ENCODE measurements at regions not wholly inside any gene's neighbourhood (a gene's known extent, or its start where the extent isn't known, plus 50 kb on each side); places are given as distances from the start of the nearest gene placed in this dataset.

GRCh38 chr13:97880311-97880675 lies 73.2 kb upstream of the IPO5 start:
- Histone ChIP-seq H4K20me1 (ENCODE audit: insufficient read depth) (no peaks in the 10 kb centered on the region), H3K9me2 (no peaks in the 10 kb centered on the region), H3K4me2 (peak overlapping the region; percentile 67), H3K9me3 (no peaks in the 10 kb centered on the region), H3K27me3 (ENCODE audit: insufficient read depth) (no peaks in the 10 kb centered on the region), H3K79me2 (ENCODE audit: insufficient read depth) (no peaks in the 10 kb centered on the region), H3K9ac (peak overlapping the region; percentile 62; the same call in 1 of the 2 replicates), H3K4me1 (ENCODE audit: control insufficient read depth in 1 of 2, insufficient read depth in 2 of 2, low read depth in 1 of 2, low read length in 1 of 2) (peaks cover 0 to 23% of the 10 kb centered on the region in 2 experiments; a peak in 3 of 4 replicates), H3K4me3 (ENCODE audit: low read depth in 2 of 2, low read length in 1 of 2) (peak overlapping the region in 1 of 2 experiments; percentile 24; a peak in 1 of 4 replicates), H2AFZ (ENCODE audit: low read depth) (peak overlapping the region; percentile 67; the same call in 1 of the 2 replicates), H3F3A (replicated peaks; ENCODE audit: insufficient read depth) (peaks cover 27% of the 10 kb centered on the region), H3K36me3 (replicated peaks in 1 of 2; ENCODE audit: control insufficient read depth in 1 of 2, insufficient read depth in 2 of 2, low read length in 1 of 2) (no peaks in the 10 kb centered on the region), H3K27ac (ENCODE audit: low read depth in 2 of 2, low read length in 1 of 2) (peak overlapping the region; percentile 50 to 98; a peak in 3 of 4 replicates)
- ChIA-PET POLR2A (no interaction called here), CTCF (interaction anchor here (0.7 kb wide), 1 partner anchor 41 kb away, joined by 3 read pairs; no protein-coding TSS in a partner anchor)
- no peak for TF ChIP-seq TAF1 (IDR thresholded peaks at IDR 0.05; ENCODE audit: borderline replicate concordance, low read depth, low read length)
- TF ChIP-seq FOXM1 (IDR thresholded peaks at IDR 0.05; ENCODE audit: low read depth), result 0 out of 2 replicates have a peak, but pooled peaks have one; percentile 6
- TF ChIP-seq CTCF (IDR thresholded peaks at IDR 0.05), result peak; percentile 22
- no peak for DNase-seq
- WGBS (ENCODE audit: low lambda C conversion rate), result 39% methylated on average over 5 of the region's 5 CpGs

GRCh38 chr13:97881556-97881955 lies 71.9 kb upstream of the IPO5 start:
- H3K9me2 ChIP-seq, result no peaks in the 10 kb centered on the region
- no peaks in the 10 kb centered on the region for H3K9me3 ChIP-seq
- no peak overlapping the region for H3K4me2 ChIP-seq
- no peak for TF ChIP-seq RCOR1 (IDR thresholded peaks at IDR 0.05; ENCODE audit: low read length)
- no peak for TF ChIP-seq JUND (IDR thresholded peaks at IDR 0.05)
- TF ChIP-seq NFIC (IDR thresholded peaks at IDR 0.05; ENCODE audit: borderline replicate concordance), result no peak
- TF ChIP-seq GABPA (IDR thresholded peaks at IDR 0.05; ENCODE audit: low read depth), result no peak
- no peak for TF ChIP-seq TCF12 (IDR thresholded peaks at IDR 0.05)
- TF ChIP-seq CTCF (IDR thresholded peaks at IDR 0.05), result no peak
- TF ChIP-seq RXRA (IDR thresholded peaks at IDR 0.05; ENCODE audit: borderline replicate concordance, low read depth), result no peak
- TF ChIP-seq FOXJ3 (CRISPR knock-in tag; IDR thresholded peaks at IDR 0.05), result no peak
- TF ChIP-seq GATA2 (CRISPR knock-in tag; IDR thresholded peaks at IDR 0.05), result no peak
- TF ChIP-seq IRF3 (IDR thresholded peaks at IDR 0.05; ENCODE audit: low read depth, low read length), result no peak
- TF ChIP-seq SIN3A (IDR thresholded peaks at IDR 0.05; ENCODE audit: borderline replicate concordance, low read depth, low read length), result no peak
- no peak for TF ChIP-seq FOXM1 (IDR thresholded peaks at IDR 0.05; ENCODE audit: low read depth)
- TF ChIP-seq USF1 (IDR thresholded peaks at IDR 0.05; ENCODE audit: borderline replicate concordance, low read depth), result no peak
- TF ChIP-seq, protein P1, sequence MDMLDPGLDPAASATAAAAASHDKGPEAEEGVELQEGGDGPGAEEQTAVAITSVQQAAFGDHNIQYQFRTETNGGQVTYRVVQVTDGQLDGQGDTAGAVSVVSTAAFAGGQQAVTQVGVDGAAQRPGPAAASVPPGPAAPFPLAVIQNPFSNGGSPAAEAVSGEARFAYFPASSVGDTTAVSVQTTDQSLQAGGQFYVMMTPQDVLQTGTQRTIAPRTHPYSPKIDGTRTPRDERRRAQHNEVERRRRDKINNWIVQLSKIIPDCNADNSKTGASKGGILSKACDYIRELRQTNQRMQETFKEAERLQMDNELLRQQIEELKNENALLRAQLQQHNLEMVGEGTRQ (IDR thresholded peaks at IDR 0.05; ENCODE audit: borderline replicate concordance, low read depth, low read length), result no peak
- no peaks in the 10 kb centered on the region for H4K20me1 ChIP-seq (ENCODE audit: insufficient read depth)
- peaks cover 27% of the 10 kb centered on the region for H3F3A ChIP-seq (replicated peaks; ENCODE audit: insufficient read depth)
- H3K4me1 ChIP-seq (ENCODE audit: control insufficient read depth in 1 of 2, insufficient read depth in 2 of 2, low read depth in 1 of 2, low read length in 1 of 2), result peaks cover 0 to 23% of the 10 kb centered on the region in 2 experiments; a peak in 3 of 4 replicates
- CTCF ChIA-PET, result interaction anchor here (1.2 to 2.8 kb wide), 2 partner anchors 26 to 31 kb away, joined by 3 to 8 read pairs; no protein-coding TSS in a partner anchor
- POLR2A ChIA-PET, result no interaction called here
- no peaks in the 10 kb centered on the region for H3K79me2 ChIP-seq (ENCODE audit: insufficient read depth)
- no peak overlapping the region for H3K4me3 ChIP-seq (ENCODE audit: low read depth in 2 of 2, low read length in 1 of 2)
- WGBS (ENCODE audit: low lambda C conversion rate), result 94% methylated on average over 4 of the region's 4 CpGs
- H3K9ac ChIP-seq, result no peak overlapping the region
- peak overlapping the region in 1 of 2 experiments; percentile 98; a peak in 1 of 4 replicates for H3K27ac ChIP-seq (ENCODE audit: low read depth in 2 of 2, low read length in 1 of 2)
- DNase-seq, result no peak
- no peak overlapping the region for H2AFZ ChIP-seq (ENCODE audit: low read depth)
- no peaks in the 10 kb centered on the region for H3K27me3 ChIP-seq (ENCODE audit: insufficient read depth)
- no peaks in the 10 kb centered on the region for H3K36me3 ChIP-seq (replicated peaks in 1 of 2; ENCODE audit: control insufficient read depth in 1 of 2, insufficient read depth in 2 of 2, low read length in 1 of 2)
